IPS-18c (cell line): ENCODE measurements at regions not wholly inside any gene's neighbourhood (a gene's known extent, or its start where the extent isn't known, plus 50 kb on each side); places are given as distances from the start of the nearest gene placed in this dataset.

ENCODE experiments used
- H3K4me3 ChIP-seq: 2 replicates; pipeline ENCODE4 v1.7.0; 2013; ENCODE audit warnings: low read depth, mild to moderate bottlenecking, low read length, moderate library complexity; ENCODE audit not compliant: insufficient read depth
- H3K9me3 ChIP-seq: one replicate; pipeline ENCODE4 v1.6.1; 2013; ENCODE audit warnings: mild to moderate bottlenecking, low read length, moderate library complexity; ENCODE audit not compliant: control insufficient read depth, insufficient read depth

DNA sequence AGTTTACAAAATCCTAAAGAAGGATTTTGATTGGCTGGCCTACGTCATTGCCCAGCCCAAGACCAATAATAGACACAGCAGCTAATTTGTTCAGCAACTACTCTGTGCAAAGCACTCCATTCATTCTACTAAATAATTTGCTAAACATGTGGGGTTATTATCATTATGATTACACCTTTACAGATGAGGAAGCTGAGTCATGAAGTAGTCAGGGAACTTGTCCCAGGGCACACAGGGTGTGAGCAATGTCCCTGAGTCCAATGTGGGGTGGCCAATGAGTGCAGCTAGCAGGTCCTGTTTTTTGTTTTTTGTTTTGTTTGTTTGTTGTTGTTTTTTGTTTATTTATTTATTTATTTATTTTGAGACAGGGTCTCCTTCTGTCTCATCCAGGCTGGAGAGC is 183.6 kb downstream of the ABHD5 start:
- Histone ChIP-seq H3K9me3 (no peaks in the 10 kb centered on the region), H3K4me3 (no peak overlapping the region)

DNA sequence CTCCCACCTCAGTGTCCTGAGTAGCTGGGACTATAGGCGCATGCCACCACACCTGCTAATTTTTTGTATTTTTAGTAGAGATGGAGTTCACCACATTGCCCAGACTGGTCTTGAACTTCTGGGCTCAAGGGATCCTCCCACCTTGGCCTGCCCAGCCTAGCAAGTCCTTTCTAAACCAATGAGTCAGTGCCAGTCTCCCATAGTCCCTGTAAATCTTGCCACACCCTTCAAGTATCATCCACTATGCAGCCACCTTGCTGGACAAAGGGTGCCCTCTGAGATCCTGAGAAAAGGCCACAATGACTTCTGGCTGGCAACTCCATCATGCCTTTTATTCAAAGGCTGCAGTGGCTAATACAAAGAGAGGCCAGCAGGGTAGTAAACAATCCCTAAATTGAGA is 184.0 kb downstream of the ABHD5 start:
- Histone ChIP-seq H3K9me3 (no peaks in the 10 kb centered on the region), H3K4me3 (no peak overlapping the region)

DNA sequence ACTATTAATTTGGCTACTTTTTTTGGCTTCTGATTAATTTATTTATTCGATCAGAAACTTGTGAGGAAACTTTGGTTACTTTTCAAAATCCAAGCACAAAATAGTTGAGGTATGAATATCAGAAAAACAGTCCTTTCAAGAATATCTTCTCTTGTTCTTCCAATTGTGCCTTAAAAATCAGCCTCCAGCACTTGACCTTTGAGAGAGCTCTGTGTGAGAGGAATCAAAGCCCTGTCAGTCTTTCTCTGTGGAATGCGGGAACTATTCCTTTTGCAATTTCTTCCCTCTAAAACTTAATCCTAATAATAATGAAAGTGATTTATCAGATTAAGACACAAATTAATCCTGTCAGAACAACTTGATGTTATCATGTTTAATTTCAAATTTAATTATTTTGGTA is 185.9 kb downstream of the ABHD5 start:
- Histone ChIP-seq H3K4me3 (no peak overlapping the region), H3K9me3 (no peaks in the 10 kb centered on the region)

DNA sequence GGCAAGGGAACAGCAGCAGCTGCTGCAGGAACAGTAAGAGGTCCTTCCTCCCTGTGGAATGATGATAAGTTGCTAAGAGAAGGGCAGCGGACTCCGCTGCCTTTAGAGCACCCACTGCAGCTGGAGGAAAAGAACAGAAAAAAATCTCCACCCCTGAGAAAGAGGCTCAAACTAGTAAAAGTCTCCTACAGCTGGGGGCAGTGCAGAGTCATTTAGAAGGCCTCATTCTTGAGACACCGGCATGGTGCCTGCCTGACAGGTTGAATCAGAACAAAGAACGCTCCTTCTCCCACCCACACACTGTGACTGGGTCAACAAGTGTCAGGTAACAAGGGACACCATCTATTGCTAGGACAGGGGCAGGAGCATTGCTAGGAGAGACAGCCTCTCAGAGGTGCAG is 188.4 kb downstream of the ABHD5 start:
- Histone ChIP-seq H3K4me3 (no peak overlapping the region), H3K9me3 (no peaks in the 10 kb centered on the region)

DNA sequence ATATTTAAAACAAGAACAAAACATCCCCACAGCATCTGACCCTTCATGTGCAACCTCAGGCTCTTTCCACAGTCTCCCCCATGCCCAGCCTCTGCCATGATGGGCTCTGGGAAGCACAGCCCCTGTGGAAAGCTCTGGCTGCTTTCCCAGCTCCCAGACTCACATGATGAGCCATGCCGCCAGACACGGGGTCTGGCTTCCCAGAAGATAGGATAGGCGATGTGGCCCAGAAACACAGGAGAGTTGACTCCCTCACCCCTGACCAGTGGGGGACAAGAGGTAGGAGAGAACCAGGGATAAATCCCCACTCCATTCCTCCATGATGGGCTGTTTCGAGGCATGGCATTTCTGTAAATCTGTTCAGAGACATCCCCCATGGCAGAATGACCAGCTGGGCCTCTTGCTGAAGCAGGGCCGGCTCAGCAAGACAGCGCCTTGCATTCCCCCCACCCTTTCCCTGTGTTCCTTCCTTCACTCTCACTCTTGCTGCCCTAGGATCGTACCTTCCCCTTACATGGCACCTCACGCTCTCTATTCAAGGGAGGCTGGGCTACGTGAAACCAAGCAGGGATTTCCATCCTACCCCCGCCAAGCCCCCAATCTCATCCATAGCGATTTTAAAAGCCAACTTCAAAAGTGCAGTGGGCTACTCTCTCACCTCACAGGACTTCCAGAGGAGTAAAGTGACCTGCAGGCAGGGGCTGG is 192.4 kb downstream of the ABHD5 start:
- no peaks in the 10 kb centered on the region for H3K9me3 ChIP-seq

DNA sequence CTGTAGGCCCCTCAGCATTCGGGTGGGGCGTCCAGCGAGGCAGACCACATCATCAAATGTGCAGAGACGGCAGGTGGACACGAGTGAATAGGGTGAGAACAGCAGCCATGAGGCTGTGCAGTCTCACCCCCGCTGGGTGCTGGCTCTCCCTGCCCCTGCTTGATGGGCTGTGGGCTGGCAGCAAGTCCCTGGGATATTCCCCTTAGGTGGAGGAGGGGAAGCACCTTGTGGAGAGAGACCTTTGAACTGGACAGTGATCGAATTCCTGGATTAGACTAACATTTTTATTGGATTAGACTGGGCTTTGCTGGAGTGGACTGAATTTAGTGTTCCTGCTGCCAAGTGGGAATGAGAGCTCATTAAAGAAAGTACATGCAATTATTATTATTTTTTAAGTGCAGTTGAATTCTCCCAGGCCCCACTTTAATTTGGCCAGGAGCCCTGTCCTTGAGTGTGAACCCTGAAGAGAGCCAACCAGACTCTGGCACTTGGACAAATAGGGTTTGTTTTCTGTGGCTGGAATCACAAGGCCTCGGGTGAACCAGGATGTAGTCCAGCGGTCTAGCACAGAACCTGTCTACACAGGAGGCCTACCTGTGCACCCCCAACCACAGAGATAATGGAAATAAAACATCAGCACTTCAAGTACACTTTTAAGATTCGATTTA is 193.1 kb downstream of the ABHD5 start:
- no peak overlapping the region for H3K4me3 ChIP-seq

More for the DNA sequence above, 192.4 kb downstream of the ABHD5 start:
- H3K4me3 ChIP-seq, result no peak overlapping the region

DNA sequence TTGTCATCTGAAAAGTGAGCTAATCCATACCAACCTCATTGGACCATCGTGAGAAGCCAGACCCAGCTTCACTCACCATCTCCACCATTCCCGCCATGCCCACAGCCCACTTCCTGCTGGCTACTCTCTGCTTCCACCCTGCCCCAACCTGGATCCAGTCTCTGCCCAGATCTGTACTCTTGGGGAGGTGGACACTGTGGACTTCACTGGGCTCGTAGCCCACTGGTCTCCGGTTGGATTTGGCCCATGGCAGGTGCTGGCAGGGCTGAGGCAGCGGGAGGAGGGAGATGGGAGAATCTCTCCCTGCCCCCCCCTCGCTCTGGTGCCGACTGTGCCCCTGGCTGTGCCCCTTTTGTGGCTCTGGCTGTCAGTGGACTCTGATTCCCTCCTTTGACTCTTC is 193.8 kb downstream of the ABHD5 start:
- Histone ChIP-seq H3K9me3 (no peaks in the 10 kb centered on the region), H3K4me3 (no peak overlapping the region)

More for the DNA sequence above, 193.1 kb downstream of the ABHD5 start:
- H3K9me3 ChIP-seq, result no peaks in the 10 kb centered on the region

DNA sequence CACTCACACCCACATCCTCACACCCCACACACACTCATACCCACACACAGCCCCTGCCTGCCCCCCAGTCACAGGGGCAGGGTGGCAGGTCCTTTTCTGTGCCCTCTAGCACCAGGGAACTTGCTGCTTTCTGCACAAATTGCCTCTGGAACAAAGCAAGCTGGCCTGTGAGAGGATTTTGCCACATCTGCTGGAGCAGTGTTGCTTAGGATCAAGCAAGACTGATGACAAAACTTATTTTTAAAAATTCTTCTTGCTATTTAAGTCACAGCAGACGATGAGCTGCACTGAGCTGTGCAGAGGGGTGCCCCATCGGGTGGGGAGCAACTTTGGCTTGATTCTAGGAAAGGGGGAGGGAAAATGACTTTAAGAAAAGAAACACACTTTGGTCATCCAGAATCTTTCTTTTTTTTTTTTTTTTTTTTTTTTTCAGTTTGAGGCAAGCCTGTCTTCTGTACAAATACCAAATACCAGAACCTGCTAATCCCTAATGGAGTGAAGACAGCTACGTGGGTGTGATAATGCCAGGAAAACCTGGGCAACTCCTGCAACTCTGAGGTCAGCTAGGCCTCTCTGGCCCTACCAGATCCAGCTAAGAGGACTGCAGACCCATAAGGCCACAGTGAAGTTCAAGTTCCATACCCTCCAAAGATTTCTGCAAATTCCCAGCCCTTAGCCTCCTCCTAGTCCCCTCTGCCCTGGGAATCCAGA is 195.3 kb downstream of the ABHD5 start:
- H3K9me3 ChIP-seq, result no peaks in the 10 kb centered on the region
- no peak overlapping the region for H3K4me3 ChIP-seq

DNA sequence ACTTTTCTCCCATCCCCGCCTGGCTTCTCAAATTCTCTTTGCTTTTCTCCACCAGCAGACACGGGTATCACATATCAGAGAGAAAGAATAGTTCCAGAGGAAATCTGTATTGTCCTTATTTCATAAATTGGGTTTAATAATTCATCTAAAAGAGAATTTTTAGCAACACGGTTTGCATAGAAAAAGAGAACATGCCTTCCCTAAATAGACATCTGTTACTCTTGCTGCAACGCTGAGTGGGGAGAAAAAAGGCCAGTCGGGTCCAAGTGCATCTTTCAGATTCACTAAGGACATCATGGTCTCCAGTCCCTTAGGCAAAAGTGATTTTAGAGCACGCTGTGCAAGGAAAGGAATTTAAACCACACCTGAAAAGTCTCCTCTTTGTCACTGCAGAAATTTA is 201.3 kb downstream of the ABHD5 start:
- no peak overlapping the region for H3K4me3 ChIP-seq
- H3K9me3 ChIP-seq, result no peaks in the 10 kb centered on the region

DNA sequence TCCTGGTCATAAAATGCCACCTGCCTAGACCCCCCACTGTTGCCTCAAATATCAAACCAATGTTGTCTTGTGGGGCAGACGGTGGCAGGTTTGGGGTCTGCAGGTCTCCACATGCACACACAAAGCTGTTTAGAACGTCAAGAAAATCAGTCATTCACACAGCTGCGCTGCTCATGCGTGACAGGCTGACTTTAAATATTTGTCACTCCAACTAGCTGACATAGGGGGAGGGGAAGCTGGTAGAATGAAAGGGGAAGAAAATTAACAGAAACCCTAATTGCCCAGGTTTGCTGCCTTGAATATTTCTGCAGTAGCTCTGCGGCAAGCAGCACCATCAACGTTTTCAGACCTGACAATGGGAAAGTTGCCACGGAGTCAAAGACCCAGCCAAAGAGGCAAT is 201.8 kb downstream of the ABHD5 start:
- no peak overlapping the region for H3K4me3 ChIP-seq

DNA sequence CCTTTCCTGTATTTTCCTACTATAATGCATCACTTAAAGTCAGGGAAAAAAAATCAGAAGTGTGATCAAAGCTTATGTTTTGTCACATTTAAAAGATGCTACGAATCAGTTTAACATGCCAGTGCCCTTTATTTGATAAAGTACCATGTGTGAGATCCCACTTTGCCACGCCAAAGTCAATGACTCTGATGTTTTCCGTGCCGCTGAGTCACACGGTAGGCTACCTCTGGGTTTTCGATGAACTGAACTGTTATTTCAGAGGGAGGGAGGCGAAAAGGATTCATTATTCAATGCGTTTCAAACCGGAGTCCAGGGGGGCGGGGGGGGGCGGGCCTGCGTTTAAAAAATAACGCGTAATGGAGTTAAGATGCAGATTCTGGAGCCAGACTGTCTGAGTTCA is 203.0 kb downstream of the ABHD5 start:
- no peaks in the 10 kb centered on the region for H3K9me3 ChIP-seq
- peak overlapping the region; percentile 53 for H3K4me3 ChIP-seq

More for the DNA sequence above, 201.8 kb downstream of the ABHD5 start:
- no peaks in the 10 kb centered on the region for H3K9me3 ChIP-seq

DNA sequence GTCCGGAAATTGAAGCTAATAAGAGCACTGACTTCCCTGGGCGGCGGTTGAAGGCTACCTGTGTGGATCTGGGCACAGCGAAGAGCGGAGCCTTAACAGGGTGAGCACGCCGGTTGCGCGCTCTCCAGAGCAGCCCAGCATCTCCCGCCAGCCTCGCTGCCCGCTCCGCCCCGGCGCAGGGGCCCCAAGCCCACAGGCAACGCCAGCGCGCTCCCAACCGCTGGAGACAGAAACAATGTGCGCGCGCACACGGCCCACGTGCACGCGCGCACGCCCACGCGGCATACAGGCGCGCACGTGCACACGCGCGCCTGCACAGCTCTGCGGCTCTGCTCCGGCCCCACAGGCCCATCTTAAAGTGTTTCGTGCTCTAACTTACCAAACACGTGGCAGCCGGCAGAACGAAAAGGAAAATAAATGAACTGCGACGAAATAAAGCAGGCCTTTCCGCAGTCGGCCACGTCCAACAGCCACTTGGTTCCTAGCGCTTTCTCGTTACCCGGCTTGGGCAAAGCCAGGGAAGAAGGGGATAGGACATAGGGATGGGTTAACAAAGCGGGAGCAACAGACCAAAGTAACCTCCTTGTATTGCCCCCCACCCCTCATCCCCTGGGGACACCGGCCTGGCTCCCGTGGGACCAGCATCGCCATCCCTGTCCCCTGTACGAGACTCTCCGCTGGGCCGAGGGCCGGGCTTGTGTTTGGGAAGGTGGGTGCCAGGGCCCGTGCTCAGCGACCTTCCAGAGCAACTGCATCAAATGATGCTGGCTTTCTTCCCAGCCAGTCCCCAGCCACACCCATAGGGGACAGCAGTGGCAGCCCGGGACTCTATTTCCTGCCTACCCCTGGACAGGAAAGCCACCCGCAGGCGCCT is 203.7 kb downstream of the ABHD5 start:
- no peaks in the 10 kb centered on the region for H3K9me3 ChIP-seq
- peak overlapping the region; percentile 53 for H3K4me3 ChIP-seq

DNA sequence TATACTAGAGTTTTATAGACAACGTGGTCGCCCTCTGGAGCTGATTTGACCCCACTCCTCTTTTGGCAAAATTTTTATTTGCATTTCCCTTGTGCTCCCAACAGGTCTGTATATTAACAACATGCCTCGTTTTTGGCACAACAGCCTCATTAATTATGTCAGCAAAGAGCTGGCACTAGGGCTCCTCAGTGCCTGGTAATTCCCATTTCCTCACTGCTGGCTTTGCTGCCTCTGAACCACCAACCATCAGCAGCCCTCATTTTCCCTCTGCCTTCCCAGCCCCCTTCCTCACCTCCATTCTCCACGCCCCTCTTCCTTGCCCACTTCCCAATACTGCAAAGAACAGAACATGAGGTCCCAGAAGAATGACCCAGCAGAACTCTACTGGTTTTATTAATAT is 204.8 kb downstream of the ABHD5 start:
- Histone ChIP-seq H3K9me3 (no peaks in the 10 kb centered on the region), H3K4me3 (no peak overlapping the region)

DNA sequence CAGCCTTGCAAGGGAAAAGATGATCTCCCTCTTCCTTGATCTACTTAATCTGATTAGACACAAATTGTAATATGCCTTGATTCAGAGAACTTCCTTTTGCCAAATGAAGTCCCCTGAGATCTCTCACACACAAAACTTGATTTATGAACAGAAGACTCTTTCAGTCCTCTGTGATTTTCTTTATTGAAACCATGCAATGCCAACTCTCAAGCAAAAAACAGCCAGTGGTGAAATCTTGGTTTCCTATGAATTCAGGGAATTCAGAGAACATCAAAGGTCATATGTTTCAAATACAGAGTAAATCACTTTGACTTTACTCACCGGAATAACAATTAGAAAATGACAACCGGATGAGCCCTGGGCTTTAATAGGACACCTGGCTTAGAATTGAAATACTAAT is 211.7 kb downstream of the ABHD5 start:
- Histone ChIP-seq H3K9me3 (no peaks in the 10 kb centered on the region), H3K4me3 (no peak overlapping the region)

DNA sequence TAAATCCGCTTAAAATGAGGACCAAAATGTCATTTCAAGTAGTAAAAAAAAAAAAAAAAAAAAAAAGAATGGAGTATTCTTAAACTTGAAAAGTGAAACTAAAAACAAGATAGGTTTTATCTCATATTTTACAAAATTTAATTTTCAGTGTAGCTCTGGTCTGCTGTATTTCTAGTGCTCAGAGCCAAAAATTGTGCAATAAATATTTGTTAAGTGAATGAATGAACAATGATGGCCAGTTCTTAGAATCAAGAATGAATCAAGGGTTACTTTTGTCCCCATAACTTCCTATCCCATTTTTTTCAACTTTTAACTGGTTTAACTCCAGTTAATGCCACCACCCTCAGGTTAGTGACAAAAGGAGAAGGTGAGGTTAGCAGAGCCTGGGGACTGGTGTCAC is 214.4 kb downstream of the ABHD5 start:
- Histone ChIP-seq H3K4me3 (no peak overlapping the region), H3K9me3 (no peaks in the 10 kb centered on the region)

DNA sequence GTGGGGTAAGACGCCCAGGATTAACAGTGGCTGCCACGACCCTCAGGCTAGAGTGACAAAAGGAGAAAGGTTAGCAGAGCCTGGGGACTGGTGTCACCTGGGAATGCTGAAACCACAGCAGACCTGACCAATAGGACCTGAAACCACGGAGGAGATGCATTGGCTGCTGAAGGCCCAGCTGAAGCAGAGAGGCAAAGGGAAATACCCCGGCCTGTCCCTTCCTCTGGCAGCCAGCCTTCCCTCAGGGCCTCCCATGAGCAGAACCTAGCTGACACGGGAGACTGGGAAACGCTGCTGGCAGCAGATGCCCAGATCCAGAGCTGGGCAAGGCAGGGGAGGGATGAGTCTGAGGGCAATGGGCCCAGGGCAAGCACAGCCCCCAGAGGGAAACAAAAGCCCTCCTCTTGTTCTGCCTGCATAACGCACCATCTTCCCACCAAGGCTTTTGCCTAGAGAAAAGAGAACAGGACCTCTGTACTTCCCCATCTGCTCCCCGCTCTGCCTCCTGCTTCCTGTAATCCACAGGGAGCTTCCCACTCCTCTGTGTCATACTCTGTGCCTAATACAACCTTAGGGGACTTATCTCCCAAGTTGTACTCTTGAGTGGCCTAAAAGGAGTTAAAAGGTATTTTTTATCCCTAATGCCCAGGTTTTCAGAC is 216.2 kb downstream of the ABHD5 start:
- Histone ChIP-seq H3K4me3 (no peak overlapping the region), H3K9me3 (no peaks in the 10 kb centered on the region)

DNA sequence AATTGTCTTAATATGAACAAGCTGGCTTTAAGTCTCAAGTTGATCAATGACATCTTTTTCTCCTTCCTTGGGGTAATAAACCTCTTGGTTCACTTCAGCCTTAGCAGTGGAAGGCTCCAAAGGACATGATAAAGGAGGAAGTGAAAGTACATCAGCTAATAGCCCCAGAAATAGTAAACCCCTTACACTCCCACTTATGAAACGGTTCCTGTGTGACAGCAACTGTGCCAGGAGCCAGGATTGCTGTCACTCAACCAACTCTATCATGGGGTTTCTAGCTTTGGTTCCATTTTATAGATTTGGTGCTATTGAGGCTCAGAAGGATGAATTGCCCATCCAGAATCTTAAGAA is 216.7 kb downstream of the ABHD5 start:
- Histone ChIP-seq H3K9me3 (no peaks in the 10 kb centered on the region), H3K4me3 (no peak overlapping the region)
